GM21576 (cell line): ENCODE measurements at regions not wholly inside any gene's neighbourhood (a gene's known extent, or its start where the extent isn't known, plus 50 kb on each side); places are given as distances from the start of the nearest gene placed in this dataset.
"Not testable (repeated sequence)": the region's sequence is repeated elsewhere in the genome, so short reads cannot be mapped to it uniquely, and the experiment has no call there.

Experiments
- ATAC-seq: cut with Tn5 transposase; IDR thresholded peaks from one replicate; pipeline ENCODE4 v1.9.1; 2021; ENCODE audit warnings: mild to moderate bottlenecking, moderate library complexity; ENCODE audit not compliant: unreplicated experiment

DNA sequence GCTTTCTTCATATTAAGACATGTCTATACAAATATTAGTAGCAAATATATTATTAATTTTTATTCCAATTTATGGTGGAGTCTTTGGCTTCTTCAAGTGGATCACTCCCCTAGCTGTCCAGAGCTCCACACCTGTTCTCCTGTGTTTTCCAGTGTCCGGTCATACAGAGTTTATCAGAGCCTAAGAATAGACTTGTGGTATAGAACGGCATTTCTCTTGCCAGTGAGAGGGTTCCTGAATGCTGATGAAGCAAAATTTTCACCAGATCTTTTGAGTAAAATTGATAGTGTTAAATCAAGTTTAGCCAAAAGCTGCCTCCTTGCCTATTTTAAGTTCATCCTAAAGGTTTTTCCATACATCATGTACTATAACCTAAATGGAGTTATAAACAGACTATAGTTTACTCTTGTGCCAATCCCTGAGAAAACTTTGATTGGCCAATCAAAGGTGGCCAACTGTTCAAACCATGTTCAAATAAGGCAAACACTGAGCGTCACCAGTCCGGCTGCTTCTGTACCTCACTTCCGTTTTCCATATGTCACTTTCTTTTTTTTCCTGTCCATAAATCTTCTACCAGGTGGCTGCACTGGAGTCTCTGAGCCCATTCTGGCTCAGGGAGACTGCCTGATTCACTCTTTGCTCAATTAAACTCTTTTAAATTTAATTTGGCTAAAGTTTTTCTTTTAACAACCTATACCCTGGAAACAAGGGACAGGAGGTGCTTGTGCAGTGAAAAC lies 422.7 kb upstream of the FRG2C start:
- not testable (repeated sequence) for ATAC-seq

DNA sequence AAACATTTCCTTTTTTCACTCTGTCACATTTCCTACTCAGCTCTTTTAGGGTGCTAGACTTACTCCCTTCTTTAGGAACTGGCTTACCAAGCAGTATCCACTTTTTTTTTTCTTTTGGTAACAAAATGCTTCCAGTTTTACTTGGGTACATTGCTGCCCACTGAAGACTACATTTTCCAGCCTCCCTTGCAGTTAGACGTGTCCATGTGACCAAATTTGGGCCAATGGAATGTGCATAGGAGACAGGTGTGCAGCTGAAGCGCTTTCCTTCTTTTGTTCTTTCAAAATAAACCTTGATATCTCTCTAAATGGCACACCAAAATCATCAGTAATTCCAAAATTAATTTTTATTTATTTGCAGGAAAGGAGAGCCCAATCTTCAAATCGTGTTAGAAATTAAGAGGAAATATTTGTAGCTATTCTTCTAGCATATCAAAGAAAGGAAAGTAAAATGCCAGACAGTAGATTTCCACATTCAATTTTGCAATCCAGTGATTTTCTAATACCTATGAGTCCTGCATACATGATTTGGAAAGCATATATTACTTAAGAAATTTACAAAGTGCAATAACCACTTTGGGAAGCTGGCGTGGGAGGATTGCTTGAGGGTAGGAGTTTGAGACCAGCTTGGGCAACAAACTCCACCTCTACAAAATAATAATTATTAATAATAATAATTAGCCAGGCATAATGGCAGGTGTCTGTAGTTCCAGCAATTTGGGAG lies 422.0 kb upstream of the FRG2C start:
- no peak for ATAC-seq

DNA sequence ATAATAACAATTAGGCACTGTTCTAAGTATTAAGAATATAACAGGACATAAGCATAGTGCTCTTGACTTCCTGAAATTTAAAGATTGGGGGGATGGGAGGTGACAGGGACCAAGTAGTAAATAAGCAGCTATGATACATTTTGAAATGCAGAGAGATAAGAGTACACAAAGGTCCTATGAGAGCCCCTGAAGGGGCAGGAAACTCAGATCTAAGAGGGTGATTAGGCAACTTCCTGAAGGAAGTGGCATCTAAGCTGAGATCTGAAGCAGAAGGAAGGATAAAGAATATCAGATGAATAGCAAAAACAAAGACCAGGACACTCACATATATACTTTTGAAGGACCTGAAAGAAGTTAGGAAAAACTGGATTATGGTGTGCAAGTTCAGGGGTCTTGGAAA lies 415.2 kb upstream of the FRG2C start:
- no peak for ATAC-seq

DNA sequence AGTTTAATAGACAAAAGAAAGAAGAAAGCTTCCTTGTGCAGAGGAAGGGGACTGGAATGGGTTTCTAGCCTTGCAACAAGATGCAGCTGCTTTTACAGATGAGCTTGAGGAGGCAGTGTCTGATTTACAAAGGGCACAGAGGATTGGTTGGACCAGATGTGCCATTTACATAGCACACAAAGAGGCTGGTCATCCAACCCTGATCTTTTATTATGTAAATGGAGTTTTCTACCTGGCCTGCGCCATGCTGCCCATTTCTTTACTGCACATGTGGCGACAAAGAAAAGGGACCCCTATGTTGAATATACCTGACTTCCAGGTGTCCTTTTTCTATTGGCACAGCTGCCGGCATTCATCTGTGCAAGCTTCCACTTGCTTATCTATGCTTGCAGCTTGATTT lies 409.4 kb upstream of the FRG2C start:
- no peak for ATAC-seq

DNA sequence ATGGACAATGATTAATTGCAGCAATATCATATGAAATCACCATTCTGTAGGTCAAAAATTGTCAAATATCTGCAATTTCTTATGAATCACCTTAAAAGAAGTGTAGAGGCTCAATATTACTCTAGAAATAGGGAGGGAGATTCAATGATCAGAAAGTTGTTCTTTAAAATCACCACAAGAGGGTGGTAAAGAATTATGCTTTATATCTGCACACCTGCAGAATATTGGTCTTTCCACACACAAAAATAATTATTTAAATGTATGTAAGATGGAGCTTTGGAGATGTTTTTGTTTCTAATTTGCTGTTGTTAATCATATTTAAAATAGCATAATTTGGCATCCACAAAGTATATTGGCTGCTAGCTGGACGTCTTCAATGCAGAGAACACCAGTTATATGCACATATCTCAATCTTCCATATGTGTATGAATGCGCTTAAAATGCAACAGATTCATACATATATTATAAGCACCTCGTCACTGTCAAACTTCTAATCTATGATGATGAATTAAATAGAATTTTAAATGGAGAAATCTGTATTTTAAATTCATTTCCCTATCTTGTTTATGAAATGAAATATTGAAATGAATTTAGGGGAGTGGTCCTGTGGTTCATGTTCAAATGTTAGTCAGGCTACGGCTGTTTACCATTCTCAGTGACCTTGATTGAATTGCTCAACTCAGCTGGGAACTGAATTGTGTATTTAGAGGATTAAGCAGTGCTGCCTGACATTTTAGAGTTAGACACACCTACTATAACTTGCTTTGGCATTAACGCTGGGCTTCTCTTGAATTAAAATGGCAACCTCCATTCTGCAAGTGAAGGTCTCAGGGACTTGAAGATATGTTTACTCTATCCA lies 405.1 kb upstream of the FRG2C start:
- ATAC-seq: peak; percentile 75

DNA sequence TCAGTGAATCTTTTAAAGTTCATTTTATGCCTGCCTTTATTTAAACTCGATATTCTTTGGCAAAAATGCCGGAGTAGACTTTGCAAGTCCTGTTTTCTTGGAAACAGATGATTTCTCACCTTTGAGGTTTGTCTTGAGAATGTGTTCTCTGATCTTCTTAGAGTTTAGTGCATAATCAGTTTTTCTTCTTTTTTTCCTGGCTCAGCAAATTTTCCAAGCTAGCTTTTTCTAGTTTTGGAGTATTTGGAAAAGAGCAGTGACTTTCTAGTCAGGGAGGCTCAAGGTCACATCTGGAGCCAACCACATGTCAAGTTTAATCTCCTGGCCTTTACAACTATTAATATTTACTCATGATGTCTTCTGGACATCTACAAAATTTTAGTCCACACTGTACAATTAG lies 403.2 kb upstream of the FRG2C start:
- not testable (repeated sequence) for ATAC-seq

DNA sequence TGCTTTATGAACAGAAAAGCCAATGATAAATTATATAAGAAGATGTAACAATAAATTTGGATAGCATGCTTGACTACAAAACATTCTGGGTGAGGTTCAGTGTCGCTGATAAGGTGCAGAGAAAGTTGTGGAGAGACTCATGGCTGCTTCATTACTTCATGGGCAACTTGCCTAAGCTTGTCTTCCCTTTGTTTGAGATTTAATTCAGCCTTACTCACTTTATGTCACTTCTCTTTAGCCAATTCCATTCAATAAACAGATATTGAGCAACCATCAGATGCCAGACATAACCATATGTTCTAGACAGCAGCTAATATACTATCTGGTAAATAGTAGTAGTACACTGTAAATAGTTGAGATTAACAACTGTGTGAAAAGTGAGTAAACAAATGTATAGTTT lies 401.5 kb upstream of the FRG2C start:
- no peak for ATAC-seq

DNA sequence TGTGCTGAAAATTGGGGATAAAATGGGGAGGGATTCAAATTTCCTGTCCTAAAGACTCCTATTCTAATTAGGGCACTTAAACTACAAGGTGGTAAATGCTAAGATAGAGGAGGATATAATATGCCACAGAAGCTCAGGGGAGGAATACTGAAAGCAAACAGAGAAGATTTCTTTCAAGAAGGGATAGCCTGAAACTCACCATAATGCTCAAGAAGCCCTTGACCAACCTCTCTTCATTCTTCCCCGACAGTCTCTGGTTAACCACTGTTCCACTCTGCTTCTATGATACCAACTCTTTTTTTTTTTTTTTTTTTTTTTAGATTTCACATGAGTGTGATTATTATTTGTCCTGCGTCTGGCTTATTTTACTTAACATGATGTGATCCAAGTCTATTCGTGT lies 398.2 kb upstream of the FRG2C start:
- no peak for ATAC-seq

DNA sequence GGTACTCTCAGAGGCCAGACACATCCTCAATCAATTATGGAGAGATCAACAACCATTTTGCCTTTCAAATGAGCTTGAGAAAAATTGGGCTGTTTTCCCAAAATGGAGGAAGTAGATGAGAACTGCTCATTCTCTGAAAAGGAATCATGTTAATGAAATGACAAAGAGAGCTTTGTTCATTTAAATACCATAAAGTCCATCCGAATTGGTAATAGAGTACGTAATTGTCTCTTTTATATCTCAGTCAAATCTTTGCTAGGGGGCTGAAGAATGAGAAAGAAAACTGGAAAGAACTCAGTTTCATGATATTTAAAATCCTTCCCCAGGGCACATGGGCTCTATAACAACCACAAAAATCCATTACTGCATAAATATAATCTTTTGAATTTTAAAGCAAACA lies 395.6 kb upstream of the FRG2C start:
- ATAC-seq: not testable (repeated sequence)

DNA sequence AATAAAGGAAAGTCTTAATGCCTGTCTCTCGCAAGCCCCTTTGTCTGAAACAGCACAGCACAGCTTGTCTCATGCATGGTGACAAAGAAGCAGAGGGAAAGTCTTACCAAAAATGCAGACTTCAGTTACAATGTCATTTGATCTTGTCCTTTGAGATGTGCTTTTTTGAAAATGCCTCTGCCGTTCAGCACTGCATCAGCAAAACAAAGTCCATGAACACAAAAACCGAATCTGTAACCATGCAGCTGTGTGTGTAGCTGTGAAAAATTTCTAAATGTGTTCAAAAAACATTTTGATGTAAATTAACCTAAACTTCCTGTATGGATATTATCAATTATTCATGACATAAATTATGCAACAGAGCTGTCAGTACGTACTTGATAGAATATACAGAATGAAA lies 391.9 kb upstream of the FRG2C start:
- ATAC-seq: not testable (repeated sequence)

DNA sequence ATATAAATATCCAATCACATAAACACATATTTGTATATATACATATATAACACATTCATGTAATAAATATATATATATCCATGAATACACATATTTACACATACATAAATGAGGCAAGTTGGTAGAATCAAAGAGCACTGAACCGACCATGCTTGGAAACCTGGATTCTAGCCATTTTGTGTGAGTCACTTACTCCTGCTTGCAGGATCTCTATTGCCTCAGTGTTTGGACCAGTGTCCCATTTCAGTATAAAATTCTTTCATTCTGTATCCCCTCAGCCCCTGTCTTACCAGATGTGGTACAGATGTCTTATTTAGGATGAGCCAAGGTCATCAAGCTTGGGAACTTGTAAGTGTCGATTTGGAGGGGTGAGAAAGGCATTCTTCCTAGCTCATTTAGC lies 391.4 kb upstream of the FRG2C start:
- ATAC-seq: no peak

DNA sequence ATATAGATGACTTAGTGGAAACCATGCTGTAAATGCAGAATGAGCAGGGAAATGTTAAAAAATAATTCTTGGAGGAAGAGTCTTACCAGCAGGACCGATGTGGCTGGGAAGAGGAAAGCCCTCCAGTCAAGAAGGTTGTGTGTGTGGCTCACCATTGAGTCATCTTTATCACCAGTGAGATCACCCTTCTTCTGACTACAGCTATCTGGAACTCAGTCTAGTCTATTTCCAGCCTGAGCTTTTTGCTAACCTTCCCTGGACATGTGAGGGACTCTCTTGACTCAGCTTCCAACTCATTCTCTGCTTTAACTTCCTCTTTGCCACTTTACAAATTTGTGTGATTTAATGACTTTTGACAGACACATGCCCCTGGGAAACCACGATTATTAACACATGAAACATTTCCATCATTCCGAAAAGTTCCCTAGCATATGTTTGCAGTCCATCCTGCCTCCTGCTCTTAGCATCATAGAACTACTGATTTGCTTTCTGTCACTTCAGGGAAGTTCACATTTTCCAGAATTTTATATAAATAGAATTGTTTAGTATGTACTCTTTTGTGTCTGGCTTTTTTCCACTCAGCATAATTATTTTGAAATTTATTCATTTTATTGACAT lies 378.5 kb upstream of the FRG2C start:
- not testable (repeated sequence) for ATAC-seq

DNA sequence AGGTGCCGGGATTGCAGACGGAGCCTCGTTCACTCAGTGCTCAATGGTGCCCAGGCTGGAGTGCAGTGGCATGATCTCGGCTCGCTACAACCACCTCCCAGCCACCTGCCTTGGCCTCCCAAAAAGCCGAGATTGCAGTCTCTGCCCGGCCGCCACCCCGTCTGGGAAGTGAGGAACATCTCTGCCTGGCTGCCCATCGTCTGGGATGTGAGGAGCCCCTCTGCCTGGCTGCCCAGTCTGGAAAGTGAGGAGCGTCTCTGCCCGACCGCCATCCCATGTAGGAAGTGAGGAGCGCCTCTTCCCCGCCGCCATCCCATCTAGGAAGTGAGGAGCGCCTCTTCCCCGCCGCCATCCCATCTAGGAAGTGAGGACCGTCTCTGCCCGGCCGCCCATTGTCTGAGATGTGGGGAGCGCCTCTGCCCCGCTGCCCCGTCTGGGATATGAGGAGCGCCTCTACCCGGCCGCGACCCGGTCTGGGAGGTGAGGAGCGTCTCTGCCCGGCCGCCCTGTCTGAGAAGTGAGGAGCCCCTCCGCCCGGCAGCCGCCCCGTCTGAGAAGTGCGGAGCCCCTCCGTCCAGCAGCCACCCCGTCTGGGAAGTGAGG lies 375.1 kb upstream of the FRG2C start:
- not testable (repeated sequence) for ATAC-seq

DNA sequence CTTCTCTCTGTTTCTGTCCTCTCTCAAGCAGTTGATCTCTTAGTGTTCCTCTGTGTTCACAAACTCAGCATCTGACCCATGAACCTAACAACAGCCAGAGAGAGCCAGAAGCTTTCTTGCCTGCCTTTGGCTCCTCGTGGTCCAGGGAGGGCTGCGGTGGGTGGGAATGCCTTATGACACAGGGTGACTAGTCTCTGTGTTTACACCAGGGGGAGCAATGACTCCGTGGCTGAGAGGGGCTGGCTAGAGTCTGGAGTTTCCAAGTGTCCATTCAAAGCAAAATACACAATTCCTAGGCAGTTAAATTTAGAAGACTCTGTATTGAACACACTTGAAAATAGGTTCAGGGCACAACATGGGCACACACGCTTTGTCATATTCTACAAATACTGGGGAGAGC lies 370.0 kb upstream of the FRG2C start:
- no peak for ATAC-seq

DNA sequence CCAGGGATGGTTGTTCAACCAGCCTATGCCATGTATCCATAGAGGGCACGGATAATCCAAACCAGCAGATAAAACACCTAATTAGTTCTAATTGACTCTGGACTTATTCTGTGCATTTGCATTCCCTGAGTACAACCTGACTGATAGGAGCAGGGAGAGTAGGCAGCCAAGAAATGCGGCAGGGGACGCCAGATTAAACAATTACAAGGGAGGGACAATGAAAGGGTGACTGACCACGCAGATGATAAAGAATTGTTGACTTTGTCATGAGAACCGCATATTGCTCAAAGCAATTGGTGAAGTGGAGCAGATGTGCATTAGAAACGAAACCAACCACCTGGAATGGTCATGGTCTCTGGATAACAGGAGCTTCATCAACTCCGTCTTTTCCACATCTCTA lies 369.1 kb upstream of the FRG2C start:
- ATAC-seq: no peak

DNA sequence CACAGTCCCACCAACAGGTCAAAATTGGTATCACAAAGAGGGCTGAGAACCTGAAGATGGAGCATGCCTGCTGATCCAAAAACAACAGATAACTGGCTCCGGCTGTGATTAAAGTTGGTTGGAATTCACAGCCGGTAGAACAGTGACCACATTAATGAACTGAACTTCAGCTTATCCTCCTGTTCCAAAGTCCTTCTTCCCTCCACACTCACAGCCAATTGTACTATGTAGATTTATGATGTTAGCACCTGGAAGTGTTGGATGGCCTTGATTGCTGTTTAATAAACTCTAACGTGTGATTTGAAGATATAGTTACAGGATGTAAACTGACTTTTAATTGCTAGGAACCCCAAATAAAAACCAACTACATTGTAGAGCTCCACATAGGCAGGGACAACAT lies 367.3 kb upstream of the FRG2C start:
- no peak for ATAC-seq

DNA sequence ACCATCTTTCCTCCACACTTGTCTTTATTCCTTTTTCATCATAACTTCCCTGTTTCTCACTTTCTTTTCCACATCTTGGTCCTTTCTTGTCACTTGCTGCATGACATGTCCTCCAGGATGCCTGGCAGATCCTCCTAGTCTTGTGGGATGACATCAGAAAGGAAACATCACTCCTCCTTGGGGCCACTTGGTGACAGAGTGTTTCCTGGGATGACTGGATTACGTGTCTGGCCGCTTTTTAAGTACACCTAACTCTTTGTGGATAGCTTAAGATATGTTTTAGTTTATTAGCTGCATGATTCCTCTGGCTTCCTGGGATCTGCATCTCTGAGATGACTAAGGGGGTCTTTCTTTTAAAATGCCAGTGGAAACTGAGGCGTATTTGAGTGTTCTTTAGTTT lies 363.5 kb upstream of the FRG2C start:
- no peak for ATAC-seq

DNA sequence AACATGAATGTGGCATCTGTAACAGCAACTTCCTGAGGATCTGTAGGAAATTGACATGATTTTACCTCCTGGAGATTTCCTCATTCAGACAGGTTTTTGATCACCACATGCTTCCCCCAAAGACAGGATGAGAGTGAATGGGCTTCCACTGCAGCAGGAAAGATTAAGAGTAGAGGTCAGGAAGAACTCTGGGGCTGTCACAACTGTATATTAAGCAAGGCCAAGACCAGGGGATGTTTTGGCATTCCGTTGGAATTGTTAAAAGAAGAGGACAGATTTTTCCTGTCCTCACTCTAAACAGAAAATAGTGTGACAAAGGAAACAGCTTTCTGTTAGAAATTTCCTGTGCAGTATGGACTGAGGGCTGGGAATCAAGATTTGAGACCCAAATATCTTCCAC lies 363.1 kb upstream of the FRG2C start:
- not testable (repeated sequence) for ATAC-seq

DNA sequence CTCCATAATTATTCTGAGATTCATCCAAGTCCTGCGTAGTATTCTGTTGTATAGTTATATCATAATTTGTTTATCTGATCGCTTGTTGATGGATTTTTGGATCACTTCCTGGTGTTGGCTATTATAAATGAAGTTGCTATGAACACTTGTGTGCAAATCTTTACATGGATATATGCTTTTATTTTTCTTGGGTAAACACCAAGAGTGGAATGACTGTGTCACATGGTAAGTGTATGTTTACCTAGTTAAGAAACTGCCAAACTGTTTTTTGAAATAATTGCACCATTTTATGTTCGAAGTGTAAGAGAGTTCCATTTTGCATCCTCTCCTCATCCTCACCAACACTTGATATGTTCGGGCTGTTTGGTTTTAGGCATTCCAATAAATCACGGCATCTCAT lies 360.4 kb upstream of the FRG2C start:
- no peak for ATAC-seq

DNA sequence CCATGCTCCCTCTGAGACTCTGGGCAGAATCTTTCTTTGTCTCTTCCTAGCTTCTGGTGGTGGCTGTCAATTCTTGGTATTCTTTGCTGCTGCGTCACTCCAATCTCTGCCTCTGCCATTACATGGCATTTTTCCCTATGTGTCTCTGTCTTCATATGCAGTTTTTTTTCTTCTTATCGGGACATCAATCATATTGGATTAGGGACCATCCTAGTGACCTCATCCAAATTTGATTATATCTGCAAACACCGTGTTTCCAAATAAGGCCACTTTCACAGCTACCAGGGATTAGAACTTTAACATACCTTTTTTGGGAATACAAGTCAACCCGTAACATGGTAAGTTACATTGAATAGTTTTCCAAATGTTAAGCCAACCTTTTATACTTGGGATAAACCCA lies 358.2 kb upstream of the FRG2C start:
- ATAC-seq: no peak

DNA sequence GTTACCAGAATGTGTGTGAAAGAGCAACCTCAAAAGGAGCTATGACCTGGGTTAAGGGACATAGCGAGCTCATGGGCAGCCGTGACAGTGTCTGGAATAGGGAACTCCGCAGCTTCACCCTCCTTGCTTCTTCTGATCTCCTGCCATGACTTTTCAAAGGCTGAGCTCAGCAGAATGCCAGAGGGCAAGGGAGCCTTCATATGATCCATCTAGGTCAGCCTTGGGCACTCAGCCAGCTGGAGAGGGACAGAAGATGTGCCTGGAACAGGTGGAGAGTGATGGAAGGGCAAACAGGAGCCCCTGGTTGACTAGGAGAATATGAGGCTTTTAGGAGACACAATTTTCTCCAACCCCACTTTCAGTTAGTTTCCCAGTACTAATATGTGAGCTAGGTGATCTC lies 352.8 kb upstream of the FRG2C start:
- not testable (repeated sequence) for ATAC-seq
